SU-DHL-6 (cell line): ENCODE measurements at regions not wholly inside any gene's neighbourhood (a gene's known extent, or its start where the extent isn't known, plus 50 kb on each side); places are given as distances from the start of the nearest gene placed in this dataset.

Experiments used
- CTCF ChIP-seq: fragments of 200-600 bp; sonication (generic); IDR thresholded peaks from one replicate; pipeline ENCODE4 v1.5.1; 2017; ENCODE audit warnings: antibody characterized with exemption, mild to moderate bottlenecking, low read length, moderate library complexity; ENCODE audit not compliant: insufficient read depth, poor library complexity, severe bottlenecking
- EZH2phosphoT487 ChIP-seq: fragments of 200-600 bp; sonication (generic), shearing (Covaris generic); conservative IDR thresholded peaks from 2 replicates; pipeline ENCODE4 v1.6.1; 2018; ENCODE audit warnings: mild to moderate bottlenecking, antibody characterized with exemption, low read length, moderate library complexity, mixed read lengths

DNA sequence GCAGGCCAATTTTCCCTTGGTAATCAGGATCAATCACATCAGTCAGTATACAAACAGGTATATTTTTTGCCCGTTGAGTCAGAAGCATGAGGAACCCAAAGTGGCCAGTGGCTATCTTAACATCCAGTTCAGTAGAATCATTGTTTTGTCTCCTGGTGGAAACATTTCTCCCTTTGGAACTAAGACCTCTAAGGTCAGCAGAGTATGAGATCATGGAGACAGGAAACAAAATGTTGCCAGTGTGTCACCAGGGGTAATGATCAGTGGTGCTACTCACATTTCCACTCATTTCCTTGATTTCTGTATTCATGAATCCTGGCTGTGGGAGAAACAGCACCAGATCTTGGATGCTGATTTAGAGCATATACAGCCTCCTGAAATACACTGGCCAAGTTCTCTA, 553.0 kb downstream of the CSNK1G3 start:
- no peak for TF ChIP-seq CTCF
- no peak for TF ChIP-seq EZH2phosphoT487
